ENCODE measurements at regions not wholly inside any gene's neighbourhood (a gene's known extent, or its start where the extent isn't known, plus 50 kb on each side); places are given as distances from the start of the nearest gene placed in this dataset.
"Not testable (repeated sequence)": the region's sequence is repeated elsewhere in the genome, so short reads cannot be mapped to it uniquely, and the experiment has no call there.

DNA sequence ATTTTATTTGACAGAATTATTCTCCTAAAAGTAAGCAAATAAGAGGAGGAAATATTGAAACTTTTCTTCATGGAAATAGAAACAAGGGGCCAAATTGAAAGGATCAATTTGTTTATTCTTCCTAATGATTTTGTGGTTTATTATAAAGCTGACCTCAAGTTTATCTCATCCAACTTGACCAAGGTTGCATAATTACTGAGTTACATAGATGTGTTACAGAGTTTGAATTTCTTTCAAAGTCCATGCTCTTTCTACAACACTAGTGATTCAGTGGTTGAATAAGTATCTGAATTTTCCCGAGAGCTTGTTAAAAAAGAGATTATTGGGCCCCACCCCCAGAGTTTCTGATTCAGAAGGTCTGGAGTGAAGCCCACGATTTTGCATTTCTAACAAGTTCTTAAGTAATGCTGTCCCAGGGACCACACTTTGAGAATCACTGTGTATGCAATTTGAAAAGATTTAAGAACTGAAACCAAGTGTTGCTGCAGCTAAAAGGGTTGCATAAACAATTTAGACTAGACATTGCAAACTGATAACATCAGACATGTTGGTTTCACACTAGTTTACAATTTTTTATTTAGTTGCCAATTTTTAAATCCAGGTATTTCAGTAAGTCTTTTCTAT, 485.7 kb upstream of the ANO5 start:
- no peak for ATAC-seq
- no peak for DNase-seq (ENCODE audit: low spot score)
- intact Hi-C loops (cut with DNase I) = no loop called here

DNA sequence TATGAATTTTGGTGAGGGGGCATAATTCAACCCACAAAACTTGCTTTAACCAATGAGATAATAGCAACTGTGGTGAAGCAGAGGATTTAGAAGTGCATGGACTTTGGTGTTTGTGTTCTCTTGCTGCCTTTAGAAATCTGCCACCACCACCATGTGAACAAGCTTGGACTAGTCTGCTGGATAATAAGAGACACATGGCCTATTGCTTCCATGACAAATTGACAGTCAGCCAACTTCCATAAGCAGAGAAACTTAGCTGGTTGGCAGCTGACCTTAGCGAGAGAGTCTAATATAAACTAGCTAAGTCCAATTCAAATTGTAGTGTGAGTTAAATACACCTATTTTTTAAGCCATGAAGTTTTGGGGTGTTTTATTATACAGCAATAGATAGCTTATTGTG, 482.1 kb upstream of the ANO5 start:
- no peak for ATAC-seq
- no peak for DNase-seq (ENCODE audit: low spot score)
- intact Hi-C loops (cut with DNase I) = loop anchor here (10.0 kb wide), 1 partner anchor 676 kb away; no protein-coding TSS in a partner anchor

GRCh38 chr11:21711341-21711740, 481.5 kb upstream of the ANO5 start:
- ATAC-seq = no peak

DNA sequence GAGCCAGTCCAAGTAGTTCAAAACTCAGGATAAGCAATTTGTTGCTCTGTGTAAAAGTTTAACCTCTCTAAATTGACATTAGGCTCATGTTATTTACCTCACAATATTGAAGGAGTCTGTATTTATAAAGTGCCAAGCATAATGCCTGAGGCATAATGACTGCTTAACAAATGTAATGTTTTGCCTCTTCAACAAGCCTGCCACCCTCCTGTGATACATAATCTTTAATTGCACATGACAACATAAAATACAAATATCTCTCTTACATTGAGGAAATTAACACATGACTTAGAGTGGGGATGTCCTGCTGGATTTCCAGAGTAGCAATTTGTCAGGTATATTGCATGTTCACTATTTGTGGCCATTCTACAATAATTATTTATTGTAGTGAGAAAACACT, 469.2 kb upstream of the ANO5 start:
- DNase-seq (ENCODE audit: low spot score) (no peak), ATAC-seq (no peak)
- intact Hi-C loops (cut with DNase I) = no loop called here

More at GRCh38 chr11:21711341-21711740, 481.5 kb upstream of the ANO5 start:
- no peak for DNase-seq (ENCODE audit: low spot score)
- intact Hi-C loops (cut with DNase I) = loop anchor here (10.0 kb wide), 1 partner anchor 677 kb away; no protein-coding TSS in a partner anchor

DNA sequence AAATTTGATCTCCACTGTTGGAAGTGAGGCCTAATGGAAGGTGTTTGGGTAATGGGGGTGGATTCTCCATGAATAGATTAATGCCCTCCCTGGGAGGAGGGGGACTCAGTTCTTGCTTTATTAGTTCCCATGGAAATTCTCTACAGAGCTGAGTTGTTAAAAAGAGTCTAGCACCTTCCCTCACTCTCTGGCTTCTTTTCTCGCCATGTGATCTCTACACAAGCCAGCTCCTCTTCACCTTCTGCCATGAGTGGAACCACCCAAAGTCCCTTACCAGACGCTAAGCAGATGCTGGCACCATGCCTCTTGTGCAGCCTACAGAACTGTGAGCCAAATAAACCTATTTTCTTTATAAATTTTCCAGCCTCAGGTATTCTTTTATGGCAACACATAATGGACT, 465.8 kb upstream of the ANO5 start:
- intact Hi-C loops (cut with DNase I) = no loop called here
- DNase-seq (ENCODE audit: low spot score) = no peak
- no peak for ATAC-seq

DNA sequence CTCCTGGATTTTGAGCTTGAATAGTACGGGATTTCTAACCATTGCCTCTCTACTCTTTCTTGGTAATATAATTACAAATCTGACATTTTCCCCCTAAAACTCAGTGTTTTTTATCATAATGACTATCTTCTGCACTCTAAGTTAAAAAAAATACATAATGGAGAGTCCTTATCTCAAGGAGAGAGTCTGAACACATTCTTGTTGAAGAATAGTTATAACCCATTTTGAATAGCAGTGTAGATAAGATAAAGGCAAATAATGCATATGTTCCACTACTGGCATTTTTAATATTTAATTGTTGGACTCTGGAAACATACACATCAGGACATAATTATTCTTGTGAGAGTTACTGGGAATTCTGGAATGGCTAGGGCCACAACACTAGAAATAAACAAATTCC, 456.5 kb upstream of the ANO5 start:
- intact Hi-C loops (cut with DNase I) = no loop called here
- DNase-seq (ENCODE audit: low spot score) (no peak), ATAC-seq (no peak)

DNA sequence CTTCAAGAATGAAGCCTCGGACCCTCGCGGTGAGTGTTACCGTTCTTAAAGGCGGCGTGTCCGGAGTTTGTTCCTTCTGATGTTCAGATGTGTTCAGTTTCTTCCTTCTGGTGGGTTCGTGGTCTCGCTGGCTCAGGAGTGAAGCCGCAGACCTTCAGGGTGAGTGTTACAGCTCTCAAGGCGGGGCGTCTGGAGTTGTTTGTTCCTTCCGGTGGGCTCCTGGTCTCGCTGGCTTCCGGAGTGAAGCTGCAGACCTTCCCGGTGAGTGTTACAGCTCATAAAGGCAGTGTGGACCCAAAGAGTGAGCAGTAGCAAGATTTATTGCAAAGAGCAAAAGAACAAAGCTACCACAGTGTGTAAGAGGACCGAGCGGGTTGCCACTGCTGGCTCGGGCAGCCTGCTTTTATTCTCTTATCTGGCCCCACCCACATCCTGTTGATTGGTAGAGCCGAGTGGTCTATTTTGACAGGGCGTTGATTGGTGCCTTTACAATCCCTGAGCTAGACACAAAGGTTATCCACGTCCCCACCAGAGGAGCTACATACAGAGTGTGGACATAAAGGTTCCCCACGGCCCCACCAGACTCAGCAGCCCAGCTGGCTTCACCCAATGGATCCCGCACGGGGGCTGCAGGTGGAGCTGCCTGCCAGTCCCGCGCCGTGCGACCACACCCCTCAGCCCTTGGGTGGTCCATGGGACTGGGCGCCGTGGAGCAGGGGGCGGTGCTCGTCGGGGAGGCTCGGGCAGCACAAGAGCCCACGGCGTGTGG, 440.2 kb upstream of the ANO5 start:
- ATAC-seq; DNase-seq (ENCODE audit: low spot score); intact Hi-C loops (cut with DNase I): not testable (repeated sequence)

- intact Hi-C loops (cut with DNase I); DNase-seq (ENCODE audit: low spot score); ATAC-seq: not testable (repeated sequence)
Measured at GRCh38 chr11:21753244-21753767, 439.6 kb upstream of the ANO5 start.

- ATAC-seq = no peak
- intact Hi-C loops (cut with DNase I) = no loop called here
- DNase-seq (ENCODE audit: low spot score) = no peak
Measured at GRCh38 chr11:21761000-21761399, 431.9 kb upstream of the ANO5 start.

GRCh38 chr11:21768388-21768787, 424.5 kb upstream of the ANO5 start:
- DNase-seq (ENCODE audit: low spot score) (no peak), ATAC-seq (no peak)
- intact Hi-C loops (cut with DNase I) = no loop called here

DNA sequence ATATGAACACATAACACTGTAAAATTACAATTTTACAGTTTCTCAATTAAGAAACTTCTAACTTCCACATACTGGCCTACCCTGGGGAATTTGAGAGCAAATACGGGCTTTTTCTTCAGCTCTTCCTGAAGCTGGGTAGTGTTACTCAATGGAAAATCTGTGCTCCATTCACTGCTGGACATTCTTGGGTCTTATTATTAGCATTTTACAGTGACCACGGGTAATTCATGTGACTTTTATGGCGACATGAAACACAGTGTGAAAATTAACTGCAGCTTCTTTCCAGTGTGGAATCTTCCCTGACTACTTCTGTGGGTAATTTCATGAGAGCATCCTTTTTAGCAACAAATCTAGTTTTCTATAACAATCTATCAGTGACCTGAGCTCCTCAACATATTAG, 423.7 kb upstream of the ANO5 start:
- ATAC-seq = no peak
- intact Hi-C loops (cut with DNase I) = no loop called here

DNA sequence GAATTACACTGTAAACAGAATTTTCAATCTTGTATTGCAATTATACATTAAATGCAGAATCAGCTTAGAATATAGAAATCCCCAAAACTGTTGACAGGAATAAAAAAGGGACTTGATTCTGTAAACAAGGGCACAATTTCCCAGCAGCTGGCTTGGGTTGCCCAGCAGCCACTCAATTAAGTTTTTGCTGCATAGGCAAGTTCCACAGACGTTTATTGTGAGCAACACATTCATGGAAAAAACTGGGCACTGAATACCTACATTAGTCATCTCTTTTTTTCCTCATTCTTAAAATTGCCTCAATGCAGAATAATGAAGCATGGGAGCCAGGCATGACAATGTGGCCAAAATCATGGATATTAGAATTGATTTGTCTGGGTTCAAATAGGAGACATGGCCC, 421.8 kb upstream of the ANO5 start:
- no peak for ATAC-seq
- intact Hi-C loops (cut with DNase I) = no loop called here

More for the DNA sequence above, 423.7 kb upstream of the ANO5 start:
- no peak for DNase-seq (ENCODE audit: low spot score)

DNA sequence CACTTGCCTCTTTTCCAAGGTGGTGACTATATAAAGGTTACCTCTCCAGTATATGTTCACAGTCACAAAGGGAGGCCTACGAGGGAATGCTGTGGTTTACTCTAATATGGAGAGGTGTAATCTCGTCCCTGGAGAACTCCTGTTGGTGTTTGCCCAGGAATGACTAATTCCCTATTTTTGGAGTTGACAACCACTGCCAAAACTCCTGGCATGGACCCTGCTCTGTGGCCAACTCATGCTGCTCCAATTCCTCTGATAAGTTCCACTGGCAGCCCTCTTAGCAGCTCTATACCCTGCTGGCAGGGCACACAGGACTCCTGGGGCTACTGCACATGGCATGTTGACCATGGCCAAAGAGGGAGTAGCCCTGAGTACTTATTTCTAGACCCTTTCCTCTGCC, 418.7 kb upstream of the ANO5 start:
- intact Hi-C loops (cut with DNase I) = no loop called here
- ATAC-seq = no peak
- no peak for DNase-seq (ENCODE audit: low spot score)

More for the DNA sequence above, 421.8 kb upstream of the ANO5 start:
- no peak for DNase-seq (ENCODE audit: low spot score)

DNA sequence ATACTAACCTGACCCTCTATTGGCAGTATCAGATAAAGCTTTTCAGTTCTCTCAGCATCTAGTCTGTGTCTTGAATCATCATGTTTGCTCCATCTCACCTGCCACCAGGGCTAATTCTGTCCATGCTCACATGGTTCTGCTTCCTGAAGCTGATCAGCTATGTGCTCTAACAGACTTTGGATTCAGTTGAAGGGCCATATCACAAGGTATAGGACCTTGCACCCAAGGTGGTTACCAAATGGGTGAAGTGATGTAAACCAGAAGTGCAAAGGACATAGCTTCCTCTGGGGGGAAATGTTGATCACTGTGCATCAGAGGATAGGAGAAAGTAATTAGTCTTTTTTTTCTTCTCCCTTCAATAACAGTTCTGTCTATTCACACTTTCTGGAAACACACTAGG, 417.0 kb upstream of the ANO5 start:
- ATAC-seq (no peak), DNase-seq (ENCODE audit: low spot score) (no peak)
- intact Hi-C loops (cut with DNase I) = no loop called here

GRCh38 chr11:21783954-21784353, 408.9 kb upstream of the ANO5 start:
- intact Hi-C loops (cut with DNase I) = no loop called here
- DNase-seq (ENCODE audit: low spot score) = no peak

GRCh38 chr11:21785351-21785750, 407.5 kb upstream of the ANO5 start:
- DNase-seq (ENCODE audit: low spot score) = no peak
- intact Hi-C loops (cut with DNase I) = no loop called here
- ATAC-seq = no peak

More at GRCh38 chr11:21783954-21784353, 408.9 kb upstream of the ANO5 start:
- ATAC-seq = no peak

GRCh38 chr11:21794306-21794705, 398.6 kb upstream of the ANO5 start:
- intact Hi-C loops (cut with DNase I) = loop anchor here (10.0 kb wide), 1 partner anchor 510 kb away; no protein-coding TSS in a partner anchor
- DNase-seq (ENCODE audit: low spot score) = no peak
- ATAC-seq = no peak

GRCh38 chr11:21798216-21798615, 394.7 kb upstream of the ANO5 start:
- intact Hi-C loops (cut with DNase I) = loop anchor here (10.0 kb wide), 1 partner anchor 513 kb away; no protein-coding TSS in a partner anchor
- ATAC-seq (no peak), DNase-seq (ENCODE audit: low spot score) (no peak)

DNA sequence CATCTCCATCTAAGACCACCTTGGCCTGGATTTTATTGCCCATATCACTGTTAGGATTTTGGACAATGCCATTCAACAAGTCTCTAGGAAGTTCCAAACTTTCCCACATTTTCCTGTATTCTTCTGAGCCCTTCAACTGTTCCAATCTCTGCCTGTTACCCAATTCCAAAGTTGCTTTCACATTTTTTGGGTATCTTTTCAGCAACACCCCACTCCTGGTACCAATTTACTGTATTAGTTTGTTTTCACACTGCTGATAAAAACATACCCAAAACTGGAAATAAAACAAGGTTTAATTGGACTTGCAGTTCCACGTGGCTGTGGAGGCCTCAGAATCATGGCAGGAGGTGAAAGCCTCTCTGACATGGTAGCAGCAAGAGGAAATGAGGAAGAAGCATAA, 388.4 kb upstream of the ANO5 start:
- intact Hi-C loops (cut with DNase I); ATAC-seq; DNase-seq (ENCODE audit: low spot score): not testable (repeated sequence)

DNA sequence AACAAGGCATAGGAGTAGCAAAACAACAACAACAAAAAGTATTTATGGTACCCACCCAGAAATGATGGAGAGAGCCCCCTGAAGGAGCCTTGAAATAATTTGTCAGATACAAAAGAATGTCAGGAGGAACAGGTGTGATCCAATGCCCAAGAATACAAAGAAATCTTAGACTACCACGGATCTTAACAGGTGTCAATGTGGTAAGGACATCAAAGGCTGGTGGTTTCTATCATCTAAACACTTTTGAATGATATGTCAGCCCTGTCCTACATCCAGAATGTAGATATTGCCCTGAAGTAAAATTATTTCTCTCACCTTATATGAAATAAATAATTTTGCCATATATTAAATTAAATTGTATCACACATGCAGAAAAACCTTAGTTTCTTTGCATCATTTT, 386.4 kb upstream of the ANO5 start:
- no peak for DNase-seq (ENCODE audit: low spot score)
- intact Hi-C loops (cut with DNase I) = no loop called here
- no peak for ATAC-seq
